A549 (cell line): ENCODE measurements at regions not wholly inside any gene's neighbourhood (a gene's known extent, or its start where the extent isn't known, plus 50 kb on each side); places are given as distances from the start of the nearest gene placed in this dataset.

Experiments
- ATAC-seq, 2 experiments: fragments of 200-7000 bp in 1 of 2; fragments of >200 bp in 1 of 2; cut with Nextera tagmentation in 1 of 2; cut with Tn5 transposase in 1 of 2; 3 replicates each; pipeline versions ENCODE4 v1.8.0 to v1.9.1; 2018 to 2020; ENCODE audit warnings: mild to moderate bottlenecking in 1 of 2, moderate library complexity in 1 of 2
- CTCF ChIA-PET: fragments of 300-600 bp; sonication (Branson Sonifier 250); formaldehyde crosslinking; extraction: SDS; loops from one replicate; lab custom pipeline; 2021; ENCODE audit warnings: antibody characterized with exemption, inconsistent platforms; lab: Yijun Ruan, JAX
- POLR2A ChIA-PET: fragments of 350-600 bp; formaldehyde crosslinking; extraction: SDS; loops from one replicate; lab custom pipeline; 2021; ENCODE audit warnings: antibody characterized with exemption, inconsistent platforms; lab: Yijun Ruan, JAX
- DNase-seq, 2 experiments: peaks; one replicate each; pipeline versions ENCODE4 v3.0.0 to v3.0.0-alpha.2; 2011 to 2016; ENCODE audit warnings: low read depth in 1 of 2, low spot score in 1 of 2
- FAIRE-seq: peaks from 2 replicates; lab custom pipeline; 2011; peaks lifted over from hg19 to GRCh38; lab: Jason Lieb, UNC
- H3K27ac ChIP-seq, 2 experiments: fragments of >200 bp; sonication (Bioruptor Twin); formaldehyde crosslinking; 3 replicates each; pipeline ENCODE4 v1.5.1; 2016 to 2017
- H3K4me1 ChIP-seq: fragments of >200 bp; sonication (Bioruptor Twin); formaldehyde crosslinking; 3 replicates; pipeline ENCODE4 v1.6.1; 2016
- H3K4me2 ChIP-seq: fragments of >200 bp; sonication (Bioruptor Twin); formaldehyde crosslinking; 3 replicates; pipeline ENCODE4 v1.6.1; 2016
- H3K4me3 ChIP-seq: fragments of >200 bp; sonication (Bioruptor Twin); formaldehyde crosslinking; 3 replicates; pipeline ENCODE4 v1.5.1; 2016
- H3K9me3 ChIP-seq: fragments of >200 bp; sonication (Bioruptor Twin); formaldehyde crosslinking; 3 replicates; pipeline ENCODE4 v1.6.1; 2016
- CEBPB ChIP-seq, 2 experiments: fragments of >200 bp in 1 of 2; sonication (Bioruptor Twin) in 1 of 2; formaldehyde crosslinking in 1 of 2; IDR thresholded peaks; 2 replicates each; pipeline ENCODE4 v1.6.1; 2012 to 2016
- CHD4 ChIP-seq: fragments of 200-600 bp; sonication (generic); IDR thresholded peaks from 2 replicates; pipeline ENCODE4 v1.6.1; 2016; ENCODE audit warnings: antibody characterized with exemption, mild to moderate bottlenecking, borderline replicate concordance
- E2F6 ChIP-seq: IDR thresholded peaks from 2 replicates; pipeline ENCODE4 v1.6.1; 2012; ENCODE audit warnings: low read depth, borderline replicate concordance
- EHF ChIP-seq: fragments of 250-450 bp; sonication (Bioruptor Pico); IDR thresholded peaks from 2 replicates; pipeline ENCODE4 v1.5.0; 2020; ENCODE audit warnings: mild to moderate bottlenecking
- FOSB ChIP-seq: fragments of 250-450 bp; sonication (Bioruptor Pico); IDR thresholded peaks from 2 replicates; pipeline ENCODE4 v1.5.0; 2020; ENCODE audit warnings: mild to moderate bottlenecking, moderate library complexity
- GATA3 ChIP-seq: IDR thresholded peaks from 2 replicates; pipeline ENCODE4 v1.6.1; 2012; ENCODE audit warnings: borderline replicate concordance
- HES2 ChIP-seq: fragments of >200 bp; sonication (Bioruptor Twin); formaldehyde crosslinking; IDR thresholded peaks from 2 replicates; pipeline ENCODE4 v1.6.1; 2016
- HEYL ChIP-seq: fragments of 250-450 bp; sonication (Bioruptor Pico); IDR thresholded peaks from 2 replicates; pipeline ENCODE4 v1.8.0; 2021; ENCODE audit warnings: mild to moderate bottlenecking, moderate library complexity
- NFE2L2 ChIP-seq: fragments of 150-350 bp; conservative IDR thresholded peaks from 2 replicates; pipeline ENCODE4 v1.6.1; 2014; ENCODE audit warnings: low read length
- PHF8 ChIP-seq: fragments of 200-600 bp; sonication (generic); IDR thresholded peaks from 2 replicates; pipeline ENCODE4 v1.6.1; 2016; ENCODE audit warnings: low read depth, mild to moderate bottlenecking, antibody characterized with exemption, moderate library complexity, borderline replicate concordance
- POLR2A ChIP-seq: IDR thresholded peaks from 2 replicates; pipeline ENCODE4 v1.6.1; 2012; ENCODE audit warnings: mild to moderate bottlenecking, low read length
- RAD21 ChIP-seq, 2 experiments: fragments of >200 bp in 1 of 2; sonication (Bioruptor Twin) in 1 of 2; formaldehyde crosslinking in 1 of 2; IDR thresholded peaks in 1 of 2; conservative IDR thresholded peaks in 1 of 2; 2 replicates in 1 of 2; 3 replicates in 1 of 2; pipeline ENCODE4 v1.6.1; 2012 to 2018; ENCODE audit warnings: inconsistent platforms in 1 of 2
- REST ChIP-seq: fragments of 200-600 bp; sonication (generic); IDR thresholded peaks from 2 replicates; pipeline ENCODE4 v1.6.1; 2016; ENCODE audit warnings: antibody characterized with exemption, mild to moderate bottlenecking, moderate library complexity
- RFX5 ChIP-seq: fragments of 450-650 bp; IDR thresholded peaks from 2 replicates; pipeline ENCODE4 v1.7.1; 2014; ENCODE audit warnings: antibody characterized with exemption, mild to moderate bottlenecking, moderate library complexity
- SMC3 ChIP-seq: fragments of >200 bp; sonication (Bioruptor Twin); formaldehyde crosslinking; IDR thresholded peaks from 3 replicates; pipeline ENCODE4 v1.6.1; 2018; ENCODE audit warnings: inconsistent platforms
- TFCP2L1 ChIP-seq: fragments of 250-450 bp; sonication (Bioruptor Pico); IDR thresholded peaks from 2 replicates; pipeline ENCODE4 v1.5.0; 2021; ENCODE audit warnings: mild to moderate bottlenecking
- USF2 ChIP-seq: fragments of 450-650 bp; IDR thresholded peaks from 2 replicates; pipeline ENCODE4 v1.6.1; 2014; ENCODE audit warnings: antibody characterized with exemption
- WGBS: methylation state at CpG from one replicate; pipeline ENCODE4 v1.1.6; 2017; ENCODE audit errors: missing lambda C conversion rate; 5-methylcytosine and 5-hydroxymethylcytosine counted together
- TF ChIP-seq, protein P1 (sequence below): IDR thresholded peaks from 2 replicates; pipeline ENCODE4 v1.6.1; 2012

DNA sequence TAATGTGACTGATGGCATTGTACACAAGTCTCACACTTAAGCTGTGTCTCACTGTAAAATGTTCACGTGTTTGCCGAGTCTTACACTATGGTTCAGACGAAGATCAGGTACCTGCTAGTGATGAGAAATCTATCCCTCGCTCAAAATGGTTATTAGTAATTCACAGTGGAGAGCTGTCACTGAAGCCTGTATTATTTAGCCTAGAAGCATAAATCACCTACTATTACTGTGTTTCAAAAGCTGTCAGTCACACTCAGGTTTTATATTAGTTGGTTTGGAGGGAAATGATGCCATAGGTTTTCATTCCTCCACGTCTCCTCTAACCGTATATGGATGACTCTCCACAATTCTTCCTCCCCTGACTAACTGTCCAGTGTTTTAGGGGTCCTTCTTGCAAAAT is 292.4 kb upstream of the ZEB2 start:
- H3K4me2 ChIP-seq, result no peak overlapping the region
- H3K4me1 ChIP-seq, result no peaks in the 10 kb centered on the region
- TF ChIP-seq, protein P1, sequence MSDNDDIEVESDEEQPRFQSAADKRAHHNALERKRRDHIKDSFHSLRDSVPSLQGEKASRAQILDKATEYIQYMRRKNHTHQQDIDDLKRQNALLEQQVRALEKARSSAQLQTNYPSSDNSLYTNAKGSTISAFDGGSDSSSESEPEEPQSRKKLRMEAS, result no peak
- TF ChIP-seq REST, result no peak
- TF ChIP-seq EHF (CRISPR knock-in tag), result no peak
- no peak for TF ChIP-seq HES2
- no peak for TF ChIP-seq GATA3
- TF ChIP-seq TFCP2L1, result no peak
- H3K4me3 ChIP-seq, result no peak overlapping the region
- ChIA-PET POLR2A (no interaction called here), CTCF (no interaction called here)
- H3K9me3 ChIP-seq, result no peaks in the 10 kb centered on the region
- no peak for ATAC-seq
- no peak for FAIRE-seq
- DNase-seq, result no peak
- no peak overlapping the region for H3K27ac ChIP-seq
- 95% methylated on average over 6 of the region's 6 CpGs for WGBS

GRCh38 chr2:144801766-144802165 is 281.8 kb upstream of the ZEB2 start:
- H3K9me3 ChIP-seq, result no peaks in the 10 kb centered on the region
- no peak for FAIRE-seq
- WGBS, result 53% methylated on average over 2 of the region's 2 CpGs
- TF ChIP-seq NFE2L2, result no peak
- TF ChIP-seq USF2, result no peak
- TF ChIP-seq CHD4, result no peak
- TF ChIP-seq PHF8, result no peak
- TF ChIP-seq HEYL (CRISPR knock-in tag), result no peak
- no peak for TF ChIP-seq REST
- TF ChIP-seq E2F6, result no peak
- no peak for TF ChIP-seq CEBPB (IDR thresholded peaks at IDR 0.05)
- TF ChIP-seq EHF (CRISPR knock-in tag), result no peak
- no peak for TF ChIP-seq POLR2A
- no peak for TF ChIP-seq RAD21 (conservative IDR thresholded peaks at IDR 0.05 in 1 of 2, IDR thresholded peaks at IDR 0.05 in 1 of 2)
- TF ChIP-seq RFX5, result no peak
- no peak for TF ChIP-seq FOSB (CRISPR knock-in tag)
- TF ChIP-seq SMC3, result no peak
- TF ChIP-seq, all 56 proteins: peak for 0
- CTCF ChIA-PET, result no interaction called here
- H3K4me1 ChIP-seq, result no peaks in the 10 kb centered on the region
- DNase-seq, result no peak
- POLR2A ChIA-PET, result no interaction called here
- H3K27ac ChIP-seq, result no peak overlapping the region
- H3K4me2 ChIP-seq, result no peak overlapping the region
- no peak for ATAC-seq
- H3K4me3 ChIP-seq, result no peak overlapping the region
